ENCODE measurements at regions not wholly inside any gene's neighbourhood (a gene's known extent, or its start where the extent isn't known, plus 50 kb on each side); places are given as distances from the start of the nearest gene placed in this dataset.

GRCh38 chr4:189081826-189082225 lies 858.8 kb upstream of the FRG1 start:
- dilution Hi-C loops (cut with HindIII; ENCODE audit: low sequenced_read_pairs, unreplicated experiment) (no loop called here), in situ Hi-C loops (cut with MboI; ENCODE audit: low sequenced_read_pairs) (no loop called here), intact Hi-C loops (cut with micrococcal nuclease) (no loop called here)
- no peak for TF ChIP-seq MXI1 (IDR thresholded peaks at IDR 0.05; ENCODE audit: borderline replicate concordance, low read depth, low read length)
- no peak for TF ChIP-seq NFE2L2 (IDR thresholded peaks at IDR 0.05; ENCODE audit: low read depth, low read length)
- TF ChIP-seq CTCF (conservative IDR thresholded peaks at IDR 0.05; ENCODE audit: low read depth, low read length) = no peak
- no peak for TF ChIP-seq RFX5 (IDR thresholded peaks at IDR 0.05; ENCODE audit: low read depth, low read length)
- no peak for TF ChIP-seq FOS (IDR thresholded peaks at IDR 0.05; ENCODE audit: low read depth, low read length)
- no peak for TF ChIP-seq MAZ (IDR thresholded peaks at IDR 0.05; ENCODE audit: borderline replicate concordance, low read depth, low read length)
- TF ChIP-seq RCOR1 (IDR thresholded peaks at IDR 0.05; ENCODE audit: insufficient replicate concordance, low read length) = no peak
- no peak for TF ChIP-seq CEBPB (IDR thresholded peaks at IDR 0.05; ENCODE audit: low read depth, low read length)
- TF ChIP-seq RAD21 (IDR thresholded peaks at IDR 0.05; ENCODE audit: low read length) = no peak
- TF ChIP-seq CHD1 (IDR thresholded peaks at IDR 0.05; ENCODE audit: low read depth, low read length) = no peak
- TF ChIP-seq POLR2A (IDR thresholded peaks at IDR 0.05; ENCODE audit: low read depth, low read length) = no peak
- TF ChIP-seq BHLHE40 (IDR thresholded peaks at IDR 0.05; ENCODE audit: low read depth, low read length) = no peak
- TF ChIP-seq USF2 (IDR thresholded peaks at IDR 0.05; ENCODE audit: low read depth, low read length) = no peak
- no peak for TF ChIP-seq SMC3 (IDR thresholded peaks at IDR 0.05; ENCODE audit: low read depth, low read length)
- TF ChIP-seq MAFK (IDR thresholded peaks at IDR 0.05; ENCODE audit: low read depth, low read length) = no peak
- no peak for TF ChIP-seq ELK1 (IDR thresholded peaks at IDR 0.05; ENCODE audit: borderline replicate concordance, low read depth, low read length)
- H2AK5ac ChIP-seq (ENCODE audit: low read depth, low read length) = no peak overlapping the region
- no peaks in the 10 kb centered on the region for H4K20me1 ChIP-seq (ENCODE audit: insufficient read depth, low read length)
- no peak overlapping the region for H2BK15ac ChIP-seq (ENCODE audit: low read depth, low read length)
- CTCF ChIA-PET = no interaction called here
- no peak overlapping the region for H3K4me3 ChIP-seq (ENCODE audit: insufficient read depth, low read depth, low read length)
- ATAC-seq (ENCODE audit: low read depth) (peak; percentile 46), DNase-seq (peak; percentile 67)
- H3K27ac ChIP-seq (ENCODE audit: insufficient read depth, low read length) = no peak overlapping the region
- POLR2A ChIA-PET (ENCODE audit: unreplicated experiment) = no interaction called here
- no peak overlapping the region for H3K4me2 ChIP-seq (ENCODE audit: low read depth, low read length)
- no peak overlapping the region for H2BK5ac ChIP-seq (ENCODE audit: low read depth, low read length, poor library complexity, severe bottlenecking)
- H2AK9ac ChIP-seq (replicated peaks; ENCODE audit: low read depth, low read length, poor library complexity) = no peak overlapping the region
- BruUV-seq (replicated peaks) = no TSS peak
- peak overlapping the region in 1 of 2 experiments; percentile 31; a peak in 1 of 4 replicates for H4K8ac ChIP-seq (ENCODE audit: low read depth in 2 of 2, low read length in 2 of 2)
- no peaks in the 10 kb centered on the region for H3K36me3 ChIP-seq (ENCODE audit: control insufficient read depth, insufficient read depth, low read length)
- H3K23ac ChIP-seq (ENCODE audit: low read depth, low read length) = no peak overlapping the region
- no peak overlapping the region for H2AFZ ChIP-seq (replicated peaks; ENCODE audit: low read length, poor library complexity)
- H2BK20ac ChIP-seq (ENCODE audit: low read depth, low read length) = peak overlapping the region; percentile 75; the same call in 1 of the 2 replicates
- H4K5ac ChIP-seq (ENCODE audit: low read depth, low read length) = no peak overlapping the region
- no peaks in the 10 kb centered on the region for H3K9me3 ChIP-seq (ENCODE audit: control insufficient read depth, insufficient read depth, low read length)
- H3K79me1 ChIP-seq (ENCODE audit: low read depth in 1 of 2, low read length in 2 of 2) = no peaks in the 10 kb centered on the region
- peak overlapping the region; percentile 55; the same call in 1 of the 2 replicates for H3K18ac ChIP-seq (ENCODE audit: low read depth, low read length)
- H3K4ac ChIP-seq (ENCODE audit: low read depth, low read length) = no peak overlapping the region
- H3K4me1 ChIP-seq (ENCODE audit: control insufficient read depth, insufficient read depth, low read length) = no peaks in the 10 kb centered on the region
- no peaks in the 10 kb centered on the region for H3K9me1 ChIP-seq (ENCODE audit: insufficient read depth, low read length)
- H3K9ac ChIP-seq (ENCODE audit: low read depth, low read length) = no peak overlapping the region
- H2BK120ac ChIP-seq (ENCODE audit: low read depth, low read length) = no peak overlapping the region; the same call in 1 of the 2 replicates
- no peak overlapping the region; the same call in 1 of the 2 replicates for H3K14ac ChIP-seq (replicated peaks; ENCODE audit: low read depth, low read length)
- H4K91ac ChIP-seq (ENCODE audit: insufficient read depth, low read depth, low read length) = no peak overlapping the region
- H3K56ac ChIP-seq (ENCODE audit: extremely low read depth, insufficient read depth, low read length) = no peak overlapping the region
- no peaks in the 10 kb centered on the region for H3K27me3 ChIP-seq (ENCODE audit: control insufficient read depth, insufficient read depth, low read length)

All from IMR-90 (cell line).